Activated naive CD4-positive, alpha-beta T cell (primary cell): ENCODE measurements at regions not wholly inside any gene's neighbourhood (a gene's known extent, or its start where the extent isn't known, plus 50 kb on each side); places are given as distances from the start of the nearest gene placed in this dataset.

Experiments
- DNase-seq, 4 experiments: peaks; one replicate each; lab custom pipeline; 2025; lab: John Stamatoyannopoulos, UW

GRCh38 chr2:120852200-120852815, 116.6 kb downstream of the GLI2 start:
- DNase-seq: no peak

GRCh38 chr2:120853306-120854013, 117.8 kb downstream of the GLI2 start:
- no peak for DNase-seq

- no peak for DNase-seq
These were observed 118.4 kb downstream of the GLI2 start for GRCh38 chr2:120854014-120854620.

- DNase-seq: no peak
These were observed 119.3 kb downstream of the GLI2 start for GRCh38 chr2:120854766-120855530.

GRCh38 chr2:120855855-120856405, 120.3 kb downstream of the GLI2 start:
- DNase-seq: no peak

- DNase-seq: no peak
These were observed 120.8 kb downstream of the GLI2 start for GRCh38 chr2:120856421-120856862.

- DNase-seq: no peak
These were observed 121.8 kb downstream of the GLI2 start for GRCh38 chr2:120857422-120857821.

GRCh38 chr2:120857931-120858330, 122.3 kb downstream of the GLI2 start:
- no peak for DNase-seq

- no peak for DNase-seq
These were observed 122.9 kb downstream of the GLI2 start for GRCh38 chr2:120858361-120859106.

GRCh38 chr2:120859128-120859527, 123.5 kb downstream of the GLI2 start:
- DNase-seq: no peak

- DNase-seq: no peak
These were observed 124.3 kb downstream of the GLI2 start for GRCh38 chr2:120859814-120860578.

- no peak for DNase-seq
These were observed 124.9 kb downstream of the GLI2 start for GRCh38 chr2:120860579-120860922.

GRCh38 chr2:120861191-120861575, 125.5 kb downstream of the GLI2 start:
- no peak for DNase-seq

- no peak for DNase-seq
These were observed 126.0 kb downstream of the GLI2 start for GRCh38 chr2:120861576-120862191.

GRCh38 chr2:120862201-120863060, 126.8 kb downstream of the GLI2 start:
- no peak for DNase-seq

- DNase-seq: no peak
These were observed 127.5 kb downstream of the GLI2 start for GRCh38 chr2:120863146-120863545.

- no peak for DNase-seq
These were observed 128.1 kb downstream of the GLI2 start for GRCh38 chr2:120863661-120864320.

GRCh38 chr2:120864981-120865380, 129.3 kb downstream of the GLI2 start:
- no peak for DNase-seq

- DNase-seq: no peak
These were observed 130.0 kb downstream of the GLI2 start for GRCh38 chr2:120865656-120866055.
